ENCODE measurements at regions not wholly inside any gene's neighbourhood (a gene's known extent, or its start where the extent isn't known, plus 50 kb on each side); places are given as distances from the start of the nearest gene placed in this dataset.
"Not testable (repeated sequence)": the region's sequence is repeated elsewhere in the genome, so short reads cannot be mapped to it uniquely, and the experiment has no call there.

GRCh38 chr12:76664731-76665130 is 99.2 kb upstream of the ZDHHC17 start:
- DNase-seq (ENCODE audit: low read depth): no peak

- DNase-seq (ENCODE audit: low read depth): no peak
These were observed 97.6 kb upstream of the ZDHHC17 start for GRCh38 chr12:76666290-76666835.

- no peak for DNase-seq (ENCODE audit: low read depth)
These were observed 93.9 kb upstream of the ZDHHC17 start for GRCh38 chr12:76669981-76670380.

GRCh38 chr12:76670776-76671175 is 93.1 kb upstream of the ZDHHC17 start:
- DNase-seq (ENCODE audit: low read depth): no peak

GRCh38 chr12:76674669-76675315 is 89.1 kb upstream of the ZDHHC17 start:
- no peak for DNase-seq (ENCODE audit: low read depth)

- DNase-seq (ENCODE audit: low read depth): not testable (repeated sequence)
These were observed 87.7 kb upstream of the ZDHHC17 start for GRCh38 chr12:76676261-76676660.

- no peak for DNase-seq (ENCODE audit: low read depth)
These were observed 84.9 kb upstream of the ZDHHC17 start for GRCh38 chr12:76678992-76679391.

GRCh38 chr12:76679778-76680177 is 84.1 kb upstream of the ZDHHC17 start:
- no peak for DNase-seq (ENCODE audit: low read depth)

- no peak for DNase-seq (ENCODE audit: low read depth)
These were observed 83.0 kb upstream of the ZDHHC17 start for GRCh38 chr12:76680940-76681339.

- no peak for DNase-seq (ENCODE audit: low read depth)
These were observed 78.7 kb upstream of the ZDHHC17 start for GRCh38 chr12:76685246-76685678.

- no peak for DNase-seq (ENCODE audit: low read depth)
These were observed 75.9 kb upstream of the ZDHHC17 start for GRCh38 chr12:76687981-76688380.

- DNase-seq (ENCODE audit: low read depth): no peak
These were observed 75.3 kb upstream of the ZDHHC17 start for GRCh38 chr12:76688631-76689030.

GRCh38 chr12:76690921-76691700 is 72.8 kb upstream of the ZDHHC17 start:
- DNase-seq (ENCODE audit: low read depth): no peak

- DNase-seq (ENCODE audit: low read depth): no peak
These were observed 71.1 kb upstream of the ZDHHC17 start for GRCh38 chr12:76692846-76693245.

- DNase-seq (ENCODE audit: low read depth): no peak
These were observed 69.5 kb upstream of the ZDHHC17 start for GRCh38 chr12:76694369-76694768.

- no peak for DNase-seq (ENCODE audit: low read depth)
These were observed 67.7 kb upstream of the ZDHHC17 start for GRCh38 chr12:76696186-76696585.

- no peak for DNase-seq (ENCODE audit: low read depth)
These were observed 66.1 kb upstream of the ZDHHC17 start for GRCh38 chr12:76697849-76698248.

GRCh38 chr12:76698316-76698715 is 65.6 kb upstream of the ZDHHC17 start:
- no peak for DNase-seq (ENCODE audit: low read depth)

- DNase-seq (ENCODE audit: low read depth): no peak
These were observed 64.9 kb upstream of the ZDHHC17 start for GRCh38 chr12:76698966-76699365.

- no peak for DNase-seq (ENCODE audit: low read depth)
These were observed 62.2 kb upstream of the ZDHHC17 start for GRCh38 chr12:76701690-76702089.

- DNase-seq (ENCODE audit: low read depth): no peak
These were observed 61.0 kb upstream of the ZDHHC17 start for GRCh38 chr12:76702946-76703345.

GRCh38 chr12:76704693-76705092 is 59.2 kb upstream of the ZDHHC17 start:
- no peak for DNase-seq (ENCODE audit: low read depth)

- no peak for DNase-seq (ENCODE audit: low read depth)
These were observed 57.8 kb upstream of the ZDHHC17 start for GRCh38 chr12:76706101-76706500.

All from stimulated activated CD8-positive, alpha-beta memory T cell treated with anti-CD3 and anti-CD28 coated beads, Interleukin-12 subunit alpha, Interleukin-12 subunit beta, amount 100 ng/mL, for 4 hours (primary cell).